Neural cell (in vitro differentiated cells): ENCODE measurements at regions not wholly inside any gene's neighbourhood (a gene's known extent, or its start where the extent isn't known, plus 50 kb on each side); places are given as distances from the start of the nearest gene placed in this dataset.

Experiments
- CTCF ChIP-seq: fragments of 450-650 bp; IDR thresholded peaks from 2 replicates; pipeline ENCODE4 v1.5.1; 2014; ENCODE audit warnings: antibody characterized with exemption, mild to moderate bottlenecking, moderate library complexity; ENCODE audit not compliant: poor library complexity, severe bottlenecking
- EP300 ChIP-seq: fragments of 450-650 bp; conservative IDR thresholded peaks from 2 replicates; pipeline ENCODE4 v1.6.1; 2014; ENCODE audit warnings: antibody characterized with exemption, mild to moderate bottlenecking, moderate library complexity; ENCODE audit not compliant: poor library complexity, severe bottlenecking
- POLR2AphosphoS5 ChIP-seq: IDR thresholded peaks from 2 replicates; pipeline ENCODE4 v1.6.1; 2012

- TF ChIP-seq CTCF (no peak), POLR2AphosphoS5 (no peak), EP300 (no peak)
Measured at GRCh38 chr11:79514695-79515094, 73.9 kb upstream of the TENM4 start.
